Endothelial cell of umbilical vein (primary cell): ENCODE measurements at regions not wholly inside any gene's neighbourhood (a gene's known extent, or its start where the extent isn't known, plus 50 kb on each side); places are given as distances from the start of the nearest gene placed in this dataset.

Source experiments
- BruUV-seq: library from RNA; stranded (reverse); fragments of 400-500 nt; replicated peaks from 2 replicates; lab custom pipeline; 2021; lab: Mats Ljungman, UMichigan
- CTCF ChIA-PET: fragments of 300-600, 350-600 bp; sonication (Branson Sonifier 250); formaldehyde crosslinking; loops from one replicate; lab custom pipeline; 2021; ENCODE audit warnings: antibody characterized with exemption, inconsistent platforms; lab: Charles Lee
- POLR2A ChIA-PET: fragments of 300-600, 350-600 bp; sonication (Branson Sonifier 250); formaldehyde crosslinking; loops from one replicate; lab custom pipeline; 2021; ENCODE audit warnings: antibody characterized with exemption, inconsistent platforms; lab: Charles Lee
- DNase-seq: peaks from one replicate; pipeline ENCODE4 v3.0.0-alpha.2; 2011; ENCODE audit warnings: low read depth, low spot score
- FAIRE-seq: peaks from 2 replicates; lab custom pipeline; 2011; peaks lifted over from hg19 to GRCh38; lab: Jason Lieb, UNC
- H2AFZ ChIP-seq: 2 replicates; pipeline ENCODE4 v1.6.0; 2012; ENCODE audit warnings: low read depth, low read length, control low read depth, inconsistent platforms
- H3K27ac ChIP-seq: 2 replicates; pipeline ENCODE4 v1.5.1; 2011; ENCODE audit warnings: low read depth, mild to moderate bottlenecking, control low read depth, low read length, moderate library complexity; ENCODE audit not compliant: insufficient read depth
- H3K27me3 ChIP-seq, 2 experiments: 2 replicates each; pipeline versions ENCODE4 v1.6.0 to v1.6.1; 2011; ENCODE audit warnings: low read length in 2 of 2, mixed read lengths in 1 of 2; ENCODE audit not compliant: control insufficient read depth in 2 of 2, insufficient read depth in 2 of 2
- H3K36me3 ChIP-seq, 2 experiments: 2 replicates in 1 of 2; 3 replicates in 1 of 2; pipeline ENCODE4 v1.5.1; 2011; ENCODE audit warnings: low read length in 2 of 2, mild to moderate bottlenecking in 1 of 2, moderate library complexity in 1 of 2; ENCODE audit not compliant: control insufficient read depth in 2 of 2, insufficient read depth in 2 of 2; ENCODE audit errors: extremely low read depth in 1 of 2
- H3K4me1 ChIP-seq: 3 replicates; pipeline ENCODE4 v1.5.1; 2011; ENCODE audit warnings: mild to moderate bottlenecking, low read length; ENCODE audit not compliant: control insufficient read depth, insufficient read depth; ENCODE audit errors: extremely low read depth
- H3K4me2 ChIP-seq: 2 replicates; pipeline ENCODE4 v1.6.1; 2011; ENCODE audit warnings: low read length, control low read depth, mixed read lengths; ENCODE audit not compliant: insufficient read depth
- H3K4me3 ChIP-seq, 3 experiments: fragments of 200-600 bp in 1 of 3; sonication (generic), shearing (Covaris generic) in 1 of 3; replicated peaks in 1 of 3; 2 replicates each; pipeline ENCODE4 v1.5.1; 2011 to 2016; ENCODE audit warnings: control low read depth in 3 of 3, low read length in 3 of 3, mild to moderate bottlenecking in 2 of 3, inconsistent platforms in 1 of 3, low read depth in 1 of 3, moderate library complexity in 1 of 3; ENCODE audit not compliant: insufficient read depth in 1 of 3
- H3K79me2 ChIP-seq: 2 replicates; pipeline ENCODE4 v1.6.0; 2012; ENCODE audit warnings: low read length, inconsistent platforms; ENCODE audit not compliant: control insufficient read depth, insufficient read depth
- H3K9ac ChIP-seq: replicated peaks from 2 replicates; pipeline ENCODE3; 2011; ENCODE audit warnings: low read length, control low read depth; ENCODE audit not compliant: insufficient read depth; ENCODE audit errors: extremely low read depth
- H3K9me1 ChIP-seq: replicated peaks from 3 replicates; pipeline ENCODE4 v1.6.0; 2011; ENCODE audit warnings: mild to moderate bottlenecking, low read length; ENCODE audit not compliant: control insufficient read depth, insufficient read depth; ENCODE audit errors: extremely low read depth
- H3K9me3 ChIP-seq: replicated peaks from 2 replicates; pipeline ENCODE4 v1.5.1; 2012; ENCODE audit warnings: low read length, inconsistent platforms; ENCODE audit not compliant: control insufficient read depth, insufficient read depth
- H4K20me1 ChIP-seq: replicated peaks from 2 replicates; pipeline ENCODE3; 2011; ENCODE audit warnings: mild to moderate bottlenecking, low read length; ENCODE audit not compliant: control insufficient read depth, insufficient read depth; ENCODE audit errors: extremely low read depth
- CTCF ChIP-seq, 2 donors: IDR thresholded peaks; 1 replicate in 1 of 2; 2 replicates in 1 of 2; pipeline ENCODE4 v1.5.1; 2011; ENCODE audit warnings: low read length in 2 of 2, mild to moderate bottlenecking in 2 of 2, moderate library complexity in 2 of 2, control low read depth in 1 of 2, inconsistent platforms in 1 of 2, low read depth in 1 of 2; ENCODE audit not compliant: insufficient read depth in 1 of 2; ENCODE audit errors: extremely low read depth in 1 of 2
- EZH2 ChIP-seq: IDR thresholded peaks from 2 replicates; pipeline ENCODE4 v1.6.1; 2012; ENCODE audit warnings: borderline replicate concordance, low read depth, mild to moderate bottlenecking, moderate library complexity, low read length, inconsistent platforms; ENCODE audit not compliant: severe bottlenecking
- FOS ChIP-seq: IDR thresholded peaks from 2 replicates; pipeline ENCODE4 v1.6.1; 2011; ENCODE audit warnings: mild to moderate bottlenecking, low read length, moderate library complexity, borderline replicate concordance; ENCODE audit not compliant: insufficient read depth
- GATA2 ChIP-seq: IDR thresholded peaks from 2 replicates; pipeline ENCODE4 v1.7.0; 2011; ENCODE audit warnings: low read depth, mild to moderate bottlenecking, moderate library complexity, mixed read lengths, low read length; ENCODE audit not compliant: insufficient read length, insufficient read depth
- JUN ChIP-seq: IDR thresholded peaks from 2 replicates; pipeline ENCODE4 v1.6.1; 2011; ENCODE audit warnings: borderline replicate concordance, low read depth; ENCODE audit not compliant: insufficient read length, insufficient read depth
- MAX ChIP-seq: IDR thresholded peaks from 2 replicates; pipeline ENCODE4 v1.6.1; 2011; ENCODE audit not compliant: insufficient read depth, insufficient read length
- MYC ChIP-seq: IDR thresholded peaks from one replicate; pipeline ENCODE4 v1.6.1; 2011; ENCODE audit warnings: mild to moderate bottlenecking, low read depth, low read length
- POLR2A ChIP-seq: IDR thresholded peaks from 2 replicates; pipeline ENCODE4 v1.6.1; 2012; ENCODE audit warnings: low read depth, mild to moderate bottlenecking, control low read depth, low read length
- POLR2AphosphoS5 ChIP-seq: IDR thresholded peaks from 2 replicates; pipeline ENCODE4 v1.6.1; 2012; ENCODE audit warnings: low read depth, mild to moderate bottlenecking, control low read depth, low read length, moderate library complexity; ENCODE audit not compliant: insufficient read depth
- dilution Hi-C: fragments of 300-500 bp; cut with MboI; formaldehyde crosslinking; loops from one replicate; pipeline ENCODE4 v1.15.0; 2019; ENCODE audit warnings: low sequenced_read_pairs; ENCODE audit not compliant: extremely low pct_ligation_motif_present
- intact Hi-C: fragments of 100-400 bp; cut with micrococcal nuclease; formaldehyde crosslinking; loops from one replicate; pipeline ENCODE4 v1.10.0; 2022

- no peaks in the 10 kb centered on the region for H3K79me2 ChIP-seq
- DNase-seq: no peak
- no peak for FAIRE-seq
- H3K4me2 ChIP-seq: no peak overlapping the region
- H3K9me3 ChIP-seq: no peaks in the 10 kb centered on the region
- POLR2A ChIA-PET: no interaction called here
- TF ChIP-seq EZH2 (no peak), GATA2 (no peak), FOS (no peak), CTCF (IDR thresholded peaks at IDR 0.05; ENCODE audit: extremely low read depth in 1 of 2, insufficient read depth in 1 of 2, low read depth in 1 of 2, low read length in 2 of 2) (no peak), POLR2A (no peak)
- H3K4me3 ChIP-seq: no peak overlapping the region
- peaks cover 15% of the 10 kb centered on the region for H3K4me1 ChIP-seq
- H2AFZ ChIP-seq: no peak overlapping the region
- no TSS peak for BruUV-seq
- H3K36me3 ChIP-seq: no peaks in the 10 kb centered on the region
- H3K9ac ChIP-seq: no peak overlapping the region
- H3K27ac ChIP-seq: no peak overlapping the region
- H3K9me1 ChIP-seq: no peaks in the 10 kb centered on the region
- no peaks in the 10 kb centered on the region for H4K20me1 ChIP-seq
- dilution Hi-C loops: no loop called here
- intact Hi-C loops: loop anchor here (10.0 kb wide), 1 partner anchor 853 kb away; no protein-coding TSS in a partner anchor
- CTCF ChIA-PET: interaction anchor here (0.7 to 11.1 kb wide), 62 partner anchors 9 to 1419 kb away, joined by 3 to 292 read pairs (median 5); partner anchors contain the start of genes AK4, JAK1, LEPR and LEPROT
- no peaks in the 10 kb centered on the region for H3K27me3 ChIP-seq
Observed at GRCh38 chr1:65688215-65688566, 104.5 kb upstream of the PDE4B start.

GRCh38 chr1:65688848-65689247 is 103.8 kb upstream of the PDE4B start:
- H3K4me3 ChIP-seq: no peak overlapping the region
- no peaks in the 10 kb centered on the region for H3K79me2 ChIP-seq
- H3K9me3 ChIP-seq: no peaks in the 10 kb centered on the region
- no peak for DNase-seq
- CTCF ChIA-PET: interaction anchor here (0.9 to 11.1 kb wide), 7 partner anchors 19 to 758 kb away, joined by 3 to 292 read pairs (median 14); no protein-coding TSS in a partner anchor
- H3K27ac ChIP-seq: no peak overlapping the region
- no peak for TF ChIP-seq POLR2A
- no peak for TF ChIP-seq GATA2
- no peak for TF ChIP-seq JUN
- TF ChIP-seq MAX: no peak
- no peak for TF ChIP-seq POLR2AphosphoS5
- TF ChIP-seq MYC: no peak
- TF ChIP-seq EZH2: no peak
- TF ChIP-seq FOS: no peak
- no peak for TF ChIP-seq CTCF (IDR thresholded peaks at IDR 0.05; ENCODE audit: extremely low read depth in 1 of 2, insufficient read depth in 1 of 2, low read depth in 1 of 2, low read length in 2 of 2)
- peaks cover 15% of the 10 kb centered on the region for H3K4me1 ChIP-seq
- no peaks in the 10 kb centered on the region for H3K36me3 ChIP-seq
- no peak overlapping the region for H3K9ac ChIP-seq
- no TSS peak for BruUV-seq
- no peak overlapping the region for H3K4me2 ChIP-seq
- no peaks in the 10 kb centered on the region for H3K9me1 ChIP-seq
- intact Hi-C loops: loop anchor here (10.0 kb wide), 1 partner anchor 854 kb away; no protein-coding TSS in a partner anchor
- dilution Hi-C loops: no loop called here
- POLR2A ChIA-PET: no interaction called here
- H4K20me1 ChIP-seq: no peaks in the 10 kb centered on the region
- no peak overlapping the region for H2AFZ ChIP-seq
- no peaks in the 10 kb centered on the region for H3K27me3 ChIP-seq
- no peak for FAIRE-seq
